Hindlimb muscle (tissue), 1 donor: ENCODE measurements at regions not wholly inside any gene's neighbourhood (a gene's known extent, or its start where the extent isn't known, plus 50 kb on each side); places are given as distances from the start of the nearest gene placed in this dataset.
A peak's percentile ranks its signal among the peaks of the same experiment; 100 is the strongest.
"Not testable (repeated sequence)": the region's sequence is repeated elsewhere in the genome, so short reads cannot be mapped to it uniquely, and the experiment has no call there.

ENCODE experiments used
- DNase-seq: peaks from one replicate; pipeline ENCODE4 v3.0.0-alpha.2; 2013

DNA sequence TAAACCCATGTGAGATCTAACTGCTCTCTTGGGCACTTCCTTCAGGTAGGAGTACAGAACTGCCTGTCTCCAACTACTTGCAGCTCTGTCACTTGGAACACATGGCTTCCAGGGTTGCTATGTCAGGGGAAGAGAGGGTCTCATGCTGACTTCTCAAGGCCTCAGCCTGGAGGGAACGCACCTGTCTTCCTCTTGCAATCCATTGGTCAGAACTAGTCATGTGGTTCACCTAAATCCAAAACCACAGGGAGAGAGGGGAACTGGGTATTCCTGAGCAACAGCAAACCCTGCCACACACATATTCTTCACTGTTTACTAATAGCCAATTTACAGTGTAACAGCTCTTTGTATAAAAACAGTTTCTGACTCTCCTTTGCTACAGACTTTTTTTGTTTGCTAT lies 206.1 kb downstream of the KCNJ2 start:
- DNase-seq = no peak

DNA sequence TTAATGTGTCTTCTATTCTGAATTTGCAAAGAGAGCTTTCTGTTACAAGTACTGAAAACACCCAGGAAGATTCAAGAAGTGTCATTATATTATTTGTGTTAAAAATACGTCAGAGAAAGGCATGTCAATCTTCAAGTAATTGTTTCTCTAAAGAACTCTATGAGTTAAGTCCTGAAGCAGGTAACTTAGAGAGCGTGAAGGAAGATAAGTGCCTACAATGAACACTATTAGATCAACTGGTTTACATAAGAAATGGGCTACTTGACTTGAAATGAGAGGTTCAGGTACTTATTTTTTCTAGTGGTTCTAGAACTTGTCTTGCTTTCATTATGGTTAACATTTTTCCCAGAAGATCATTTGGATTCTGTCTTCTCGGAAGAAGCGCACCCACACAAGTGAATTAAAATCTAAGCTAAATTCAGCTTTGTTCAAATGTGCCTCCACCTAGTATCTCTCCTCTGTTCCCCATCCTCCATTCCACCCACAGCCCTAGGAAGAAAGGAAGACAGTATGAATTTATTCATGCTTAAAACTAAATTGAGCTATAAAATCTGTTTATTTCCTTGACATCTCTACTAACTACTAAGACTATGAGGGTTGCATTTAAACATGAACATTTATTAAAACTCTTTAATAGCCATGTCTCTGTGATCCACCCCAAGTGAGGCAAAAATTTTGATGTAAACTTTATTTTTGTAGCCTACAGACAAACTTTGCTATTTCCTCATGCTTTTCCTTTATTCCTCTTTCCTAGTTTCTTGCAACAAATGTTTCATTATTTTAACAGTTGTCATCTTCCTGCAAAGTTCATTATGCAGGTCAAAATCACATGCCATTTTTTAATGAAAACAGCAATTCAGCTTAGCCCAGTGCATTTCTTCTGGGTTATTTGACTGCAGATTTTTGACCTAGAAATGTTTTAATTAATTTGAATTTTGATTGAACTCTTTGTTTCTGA lies 206.8 kb downstream of the KCNJ2 start:
- DNase-seq = no peak

DNA sequence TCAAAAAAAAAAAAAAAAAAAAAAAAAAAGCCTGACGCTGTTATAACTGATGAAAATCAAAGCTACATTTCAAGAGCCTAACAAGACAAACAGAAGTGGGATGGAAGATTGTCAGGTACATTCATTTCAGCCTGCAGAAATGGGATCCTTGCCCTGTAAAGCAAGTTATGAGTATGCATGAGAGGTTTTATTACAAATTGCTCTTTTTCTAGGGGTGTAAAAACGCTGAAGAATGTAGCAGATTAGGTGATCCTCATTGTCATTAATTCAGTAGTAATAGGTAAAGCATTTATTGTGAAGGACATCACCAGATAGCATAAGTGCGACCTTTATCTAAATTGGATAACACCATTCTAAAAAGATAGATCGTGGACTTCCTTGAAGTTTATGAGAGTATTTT lies 208.3 kb downstream of the KCNJ2 start:
- DNase-seq = no peak

DNA sequence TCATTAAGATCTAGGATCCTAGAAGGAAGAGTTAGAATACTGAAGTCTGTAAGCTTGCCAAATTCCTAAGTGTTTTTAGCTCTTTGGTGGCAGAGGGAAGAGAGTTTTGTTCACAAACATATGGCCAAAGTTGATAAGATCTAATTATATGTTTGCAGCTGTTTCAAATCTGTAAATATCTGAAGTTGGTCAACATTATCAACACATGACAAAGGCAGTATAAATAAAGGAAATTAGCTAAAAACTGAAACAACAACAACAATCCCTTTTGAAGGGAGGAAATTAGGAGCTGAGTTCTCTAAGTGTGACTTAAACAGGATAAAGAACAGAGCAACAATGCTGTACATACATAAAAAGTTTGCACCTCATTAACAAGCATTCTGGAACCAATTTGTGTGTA lies 208.7 kb downstream of the KCNJ2 start:
- no peak for DNase-seq

DNA sequence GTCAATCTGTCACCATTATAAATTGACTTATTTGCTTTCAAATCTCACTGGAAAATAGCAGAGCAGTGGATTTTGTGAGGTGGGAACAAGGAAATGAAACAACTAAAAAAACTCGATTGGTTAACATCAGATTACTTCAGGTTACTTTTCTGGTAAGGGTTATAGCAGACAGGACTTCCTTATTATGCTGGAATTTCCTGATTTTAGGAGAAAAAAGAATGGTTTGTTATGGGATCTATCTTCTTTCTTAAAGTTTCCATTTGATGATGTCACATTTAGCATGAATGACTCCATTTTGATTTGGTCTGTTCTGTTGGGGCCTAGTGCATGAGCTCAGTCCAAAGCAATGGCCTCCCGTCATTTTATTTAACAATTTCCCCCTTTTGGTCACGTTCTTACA lies 210.6 kb downstream of the KCNJ2 start:
- no peak for DNase-seq

DNA sequence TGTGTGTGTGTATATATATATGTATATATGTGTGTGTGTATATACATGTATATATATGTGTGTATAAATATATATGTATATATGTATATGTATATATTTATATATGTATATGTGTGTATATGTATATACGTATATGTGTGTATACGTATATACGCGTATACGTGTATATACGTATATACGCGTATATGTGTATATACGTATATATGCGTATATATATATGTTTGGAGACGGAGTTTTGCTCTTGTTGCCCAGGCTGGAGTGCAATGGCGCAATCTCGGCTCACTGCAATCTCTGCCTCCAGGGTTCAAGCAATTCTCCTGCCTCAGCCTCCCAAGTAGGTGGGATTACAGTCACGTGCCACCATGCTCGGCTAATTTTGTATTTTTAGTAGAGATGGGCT lies 212.6 kb downstream of the KCNJ2 start:
- not testable (repeated sequence) for DNase-seq

DNA sequence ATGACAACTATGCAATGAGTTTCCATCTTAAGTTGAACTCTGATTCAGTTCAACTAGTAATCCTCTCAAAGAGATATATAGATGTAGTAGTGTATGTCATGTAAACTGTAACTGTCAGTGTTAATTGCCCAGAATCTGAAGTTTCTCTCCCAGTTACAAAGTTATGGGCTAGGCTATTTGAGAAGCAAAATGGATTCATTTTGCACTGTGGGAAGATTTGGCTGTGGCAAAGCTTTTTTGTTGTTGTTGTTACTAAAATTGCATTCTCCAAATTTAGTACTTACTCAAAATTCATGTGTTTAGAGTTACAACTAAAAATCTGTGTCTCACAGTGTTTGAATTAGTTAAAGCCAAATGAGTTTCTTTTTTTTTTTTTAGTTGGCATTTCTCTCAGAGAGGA lies 219.0 kb downstream of the KCNJ2 start:
- no peak for DNase-seq

DNA sequence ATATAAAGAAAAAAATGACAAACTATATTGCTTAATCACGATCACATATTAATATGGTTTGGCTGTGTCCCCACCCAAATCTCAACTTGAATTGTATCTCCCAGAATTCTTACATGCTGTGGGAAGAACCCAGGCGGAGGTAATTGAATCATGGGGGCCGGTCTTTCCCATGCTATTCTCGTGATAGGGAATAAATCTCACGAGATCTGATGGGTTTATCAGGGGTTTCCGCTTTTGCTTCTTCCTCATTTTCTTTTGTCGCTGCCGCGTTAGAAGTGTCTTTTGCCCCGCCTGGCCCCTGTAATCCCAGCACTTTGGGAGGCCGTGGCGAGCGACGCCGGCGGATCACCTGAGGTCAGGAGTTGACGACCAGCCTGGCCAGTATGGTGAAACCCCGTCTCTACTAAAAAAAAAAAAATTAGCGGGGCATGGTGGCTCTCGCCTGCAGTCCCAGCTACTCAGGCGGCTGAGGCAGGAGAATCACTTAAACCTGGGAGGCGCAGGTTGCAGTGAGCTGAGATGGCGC lies 220.0 kb downstream of the KCNJ2 start:
- DNase-seq = not testable (repeated sequence)

DNA sequence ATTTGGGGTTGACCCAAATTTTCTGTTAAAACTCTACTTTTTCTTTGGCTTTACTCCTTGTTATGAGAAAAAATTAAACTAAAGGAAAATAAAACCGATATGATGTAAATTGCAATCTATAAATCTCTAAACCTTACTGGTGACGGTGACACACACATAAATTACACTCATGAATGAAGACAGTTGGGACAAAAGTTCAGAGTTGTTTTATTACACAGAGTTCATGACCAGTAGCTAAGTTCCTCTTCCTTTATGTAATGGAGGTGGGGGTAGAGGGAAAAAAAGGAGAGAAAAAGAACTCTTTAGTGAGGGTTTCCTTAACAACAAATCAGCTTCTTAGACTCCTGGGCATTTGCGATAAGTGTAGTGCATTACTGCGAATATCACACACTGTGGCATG lies 220.7 kb downstream of the KCNJ2 start:
- no peak for DNase-seq

DNA sequence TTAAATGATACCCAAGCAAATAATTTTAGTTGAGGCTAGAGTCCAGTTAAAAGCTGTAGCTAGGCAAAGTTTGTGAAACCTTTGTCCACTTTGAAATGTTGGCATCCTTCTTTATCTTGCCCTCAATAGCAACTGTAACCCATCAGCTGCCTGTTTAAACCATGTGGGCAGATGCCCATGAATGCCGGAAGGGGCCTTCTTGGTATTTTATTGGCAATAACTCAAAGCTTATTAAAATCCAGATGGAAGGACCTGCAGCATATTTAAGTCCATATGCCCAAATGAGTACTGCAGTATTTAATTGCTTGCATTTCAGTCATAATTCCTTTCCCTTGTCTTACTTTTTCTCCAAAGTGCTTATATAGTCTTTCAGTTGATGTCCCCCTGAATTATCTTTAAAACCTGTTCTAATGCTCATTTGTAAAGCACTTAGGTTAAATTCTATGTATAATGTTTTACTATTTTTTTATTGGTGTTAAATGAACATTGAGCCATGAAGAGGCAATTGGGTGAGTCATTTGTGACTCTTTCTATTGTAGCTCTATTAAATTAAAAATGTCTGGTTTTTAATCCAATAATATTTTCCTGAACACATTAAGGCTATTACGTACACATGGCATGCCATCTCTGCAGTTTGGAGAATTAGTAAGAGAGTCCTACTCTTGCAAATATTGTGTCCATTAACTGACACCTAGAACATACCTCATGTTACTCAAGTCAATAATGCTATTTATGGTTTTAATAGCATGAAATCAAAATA lies 225.3 kb downstream of the KCNJ2 start:
- no peak for DNase-seq

DNA sequence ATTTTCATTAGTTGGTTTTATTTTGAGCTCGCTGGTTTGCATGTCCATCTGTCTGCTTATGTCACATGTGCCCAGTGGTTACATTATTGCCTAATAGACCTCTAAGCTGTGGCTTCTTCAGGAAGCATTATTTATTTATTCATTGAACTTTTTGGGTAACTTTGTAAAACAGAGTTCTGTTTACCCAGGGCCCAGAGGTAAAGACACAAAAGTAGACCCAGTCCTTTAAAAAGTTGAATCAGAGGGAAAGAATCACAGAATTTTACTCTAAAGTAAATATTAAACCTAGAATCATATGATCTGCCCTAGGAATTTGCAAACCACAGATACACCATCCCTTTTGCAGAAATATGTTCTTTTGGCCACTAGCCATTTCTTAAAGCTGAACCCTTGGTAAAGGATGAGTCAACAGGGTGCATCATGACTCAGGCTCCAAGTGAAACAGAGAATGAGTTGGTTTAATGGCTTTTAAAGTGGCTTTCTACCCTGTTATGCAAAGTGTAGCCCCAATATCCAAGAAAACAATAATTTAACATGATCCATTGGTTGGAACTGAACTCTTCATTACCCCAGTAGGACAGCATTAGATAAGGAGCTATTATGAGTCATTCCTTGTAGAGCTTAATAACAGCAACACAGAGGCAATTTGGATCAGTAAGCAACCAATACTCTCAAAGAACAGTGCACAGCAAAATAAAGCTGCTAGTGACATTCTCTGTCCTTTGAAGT lies 236.3 kb downstream of the KCNJ2 start:
- DNase-seq = no peak

DNA sequence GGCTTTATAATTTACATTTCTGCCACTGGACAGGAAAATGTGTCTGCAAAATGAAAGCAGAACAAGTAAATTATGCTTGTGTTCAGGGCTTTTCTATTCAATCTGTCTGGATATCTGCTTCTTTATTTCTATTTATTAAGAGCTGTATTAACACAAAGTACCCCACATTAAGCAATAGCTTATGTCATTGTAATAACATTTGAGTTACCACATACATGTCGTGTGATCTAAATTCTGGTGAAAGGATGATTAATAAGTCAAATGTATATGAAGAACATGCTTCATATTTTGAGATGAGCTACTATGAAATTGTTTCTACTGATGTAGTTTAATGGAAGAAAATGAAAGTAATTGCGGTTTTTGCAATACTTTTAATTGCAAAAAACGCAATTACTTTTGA lies 238.2 kb downstream of the KCNJ2 start:
- DNase-seq = no peak

DNA sequence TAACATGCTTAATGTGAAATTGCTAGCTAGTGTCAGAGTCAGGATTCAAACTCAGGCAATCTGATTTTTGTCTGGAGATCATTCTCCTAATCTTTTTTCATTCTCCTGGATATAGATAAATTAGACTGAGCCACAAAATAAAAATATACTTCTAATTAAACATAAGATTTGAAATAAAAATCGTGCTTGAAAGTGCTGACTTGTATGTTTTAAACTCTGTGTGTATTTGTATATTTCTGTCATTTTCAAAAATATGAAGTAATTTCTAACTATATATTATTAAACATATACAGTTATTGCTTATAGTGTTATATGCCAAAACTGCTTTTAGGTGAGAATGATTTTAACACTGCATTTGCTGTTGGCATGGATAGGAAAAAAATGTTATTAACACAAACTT lies 239.4 kb downstream of the KCNJ2 start:
- no peak for DNase-seq

DNA sequence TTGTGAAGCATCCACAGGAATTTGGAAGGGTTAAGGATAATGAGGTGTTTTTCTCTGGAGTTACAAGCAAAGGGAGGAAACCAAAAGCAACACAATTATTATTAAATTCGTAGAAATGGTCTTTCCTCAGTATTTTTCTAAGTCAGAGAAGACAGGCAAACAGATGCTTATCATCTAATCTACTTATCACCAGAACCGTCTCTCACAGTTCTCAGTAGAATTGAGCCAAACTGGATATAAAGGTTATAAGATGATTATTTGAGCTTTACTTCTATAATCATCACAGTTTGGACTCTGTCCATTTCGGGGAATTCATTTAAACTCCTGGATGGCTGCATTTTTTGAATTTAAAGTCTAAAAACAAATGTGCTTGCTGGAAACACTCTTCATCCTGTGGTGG lies 245.0 kb downstream of the KCNJ2 start:
- peak; percentile 6 for DNase-seq

DNA sequence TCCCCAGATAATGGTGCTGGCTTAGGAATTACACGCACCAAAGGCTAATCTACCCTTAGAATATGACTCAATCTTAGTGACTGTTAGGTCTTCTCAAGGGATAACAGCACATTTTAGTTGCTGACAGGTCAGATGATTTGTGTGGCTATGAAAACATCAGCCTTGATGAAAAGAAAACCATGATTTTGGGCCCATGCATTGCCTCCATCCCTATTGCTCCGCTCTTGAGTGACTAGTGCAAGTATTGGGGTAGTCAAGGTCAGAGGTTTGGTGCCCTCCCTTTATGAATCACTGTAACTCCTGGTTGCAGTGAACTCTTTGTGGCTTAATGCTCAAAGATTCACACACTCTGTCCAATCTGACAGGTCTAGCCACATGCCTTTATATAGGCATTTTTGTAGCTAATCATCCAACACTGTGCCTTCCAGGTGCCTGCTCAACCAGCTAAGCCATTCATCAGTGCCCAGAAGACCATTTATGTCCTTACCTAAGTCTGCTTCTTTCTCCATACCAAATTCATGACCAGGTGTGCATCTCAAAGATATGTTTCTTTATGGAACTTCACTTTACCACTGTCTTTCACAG lies 251.6 kb downstream of the KCNJ2 start:
- no peak for DNase-seq

DNA sequence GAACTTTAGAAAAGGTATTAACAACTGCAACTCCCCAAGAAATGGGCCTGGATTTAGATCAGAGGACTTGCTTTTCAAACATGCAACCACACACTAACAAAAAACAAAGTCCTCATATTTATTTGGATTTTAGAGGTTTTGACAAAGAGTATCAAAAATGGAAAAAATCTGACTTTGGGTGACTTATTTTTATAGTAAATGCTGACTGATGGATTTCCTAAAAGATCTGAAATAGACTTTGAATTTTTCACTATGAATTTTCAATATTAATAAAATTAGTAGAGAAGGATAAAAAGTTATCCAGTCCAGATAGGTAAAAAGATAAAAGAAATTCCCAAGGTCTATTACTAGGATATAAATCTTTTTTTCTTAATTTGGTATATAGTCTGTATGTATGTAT lies 253.5 kb downstream of the KCNJ2 start:
- DNase-seq = no peak

DNA sequence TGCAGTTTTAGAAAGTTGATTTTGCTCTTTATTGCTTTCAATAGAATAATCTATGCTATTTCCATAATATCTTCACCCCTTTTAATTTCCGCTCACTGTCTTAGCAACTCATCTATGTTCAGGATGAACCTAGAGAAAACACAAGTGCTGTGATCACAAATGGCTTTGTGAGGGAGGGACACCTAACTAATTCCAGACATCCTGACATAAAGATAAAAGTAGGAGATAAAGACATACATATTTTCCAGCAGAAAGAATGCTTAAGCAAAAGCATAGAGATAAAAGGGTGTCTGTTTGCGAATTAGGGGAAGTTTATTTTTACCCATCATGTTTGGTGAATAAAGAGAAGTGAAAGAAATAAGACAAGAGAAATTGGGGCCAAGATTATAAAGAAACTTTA lies 254.2 kb downstream of the KCNJ2 start:
- no peak for DNase-seq

DNA sequence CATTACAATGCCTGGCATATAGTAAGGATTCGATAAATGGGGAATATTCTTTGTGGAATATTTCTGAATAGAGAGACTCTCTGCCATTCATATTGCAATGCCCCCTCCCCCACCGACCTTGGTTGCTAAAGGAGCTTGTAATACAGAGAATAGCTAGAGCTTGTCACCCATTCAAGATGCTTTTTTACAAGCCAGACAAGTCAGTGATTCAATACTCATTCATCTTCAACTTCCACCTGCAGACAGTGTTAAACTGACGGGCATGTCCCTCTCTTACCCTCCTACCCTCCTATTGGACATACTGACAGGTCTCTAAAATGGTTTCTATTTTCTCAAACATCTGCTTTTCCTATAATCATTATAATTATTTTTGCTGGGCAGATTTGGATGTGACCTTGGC lies 257.4 kb downstream of the KCNJ2 start:
- no peak for DNase-seq

DNA sequence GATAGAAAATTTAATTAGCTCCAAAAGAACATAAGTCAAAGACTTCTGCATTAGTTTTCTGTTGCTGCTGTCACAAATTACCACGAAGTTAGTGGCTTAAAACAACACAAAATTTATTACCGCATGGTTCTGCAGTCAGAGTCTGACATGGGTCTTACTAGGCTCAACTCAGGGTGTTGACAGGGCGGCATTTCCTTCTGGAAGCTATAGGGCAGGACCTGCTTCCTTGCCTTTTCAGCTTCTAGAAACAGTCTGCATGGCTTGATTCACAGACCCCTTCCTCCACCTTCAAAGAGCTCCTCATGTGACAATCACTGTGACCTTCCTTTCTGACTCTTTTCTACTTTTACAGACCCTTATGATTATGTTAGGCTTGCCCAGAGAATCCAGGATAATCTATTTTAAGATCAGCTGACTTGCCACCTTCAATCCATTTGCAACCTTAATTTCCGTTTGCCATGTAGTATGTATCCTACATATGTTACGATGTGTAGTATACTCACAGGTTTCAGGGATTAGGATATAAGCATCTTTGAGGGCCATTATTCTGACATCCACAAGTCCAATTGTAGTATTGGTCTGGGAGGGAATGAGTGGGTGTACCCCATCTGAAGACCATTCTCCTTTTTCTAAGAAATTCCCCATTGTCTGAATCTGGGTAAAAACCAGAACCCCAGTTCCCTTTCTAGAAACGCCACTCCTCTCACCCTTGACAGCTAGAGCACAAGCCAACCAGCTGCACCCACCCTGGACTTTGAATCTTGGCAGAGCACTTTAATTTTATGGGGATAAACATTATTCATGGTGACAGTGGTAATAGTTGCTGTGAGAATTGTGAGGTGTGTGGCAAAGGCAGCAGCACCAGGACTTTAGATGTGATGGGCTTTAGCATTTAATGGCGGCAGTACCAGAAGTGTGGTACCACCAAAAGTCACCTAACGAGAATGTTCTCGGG lies 265.5 kb downstream of the KCNJ2 start:
- no peak for DNase-seq

DNA sequence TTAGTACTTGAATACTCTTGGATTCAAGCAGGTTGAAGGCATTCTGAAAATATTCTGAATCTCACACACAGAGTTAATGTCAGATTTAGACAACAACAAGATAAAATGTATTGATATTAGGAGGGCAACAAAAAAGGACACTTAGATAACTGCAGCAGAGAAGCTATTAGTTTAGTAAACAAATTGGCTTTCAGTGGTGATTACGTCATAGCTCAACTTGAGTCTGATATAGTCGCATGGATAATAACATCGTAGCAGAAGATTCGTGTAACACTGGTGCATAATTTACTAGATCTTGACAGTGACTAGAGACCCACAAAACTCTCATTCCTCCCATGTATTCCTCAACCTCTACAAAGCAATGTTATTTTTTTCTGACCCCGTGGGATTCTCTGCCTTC lies 268.3 kb downstream of the KCNJ2 start:
- no peak for DNase-seq

DNA sequence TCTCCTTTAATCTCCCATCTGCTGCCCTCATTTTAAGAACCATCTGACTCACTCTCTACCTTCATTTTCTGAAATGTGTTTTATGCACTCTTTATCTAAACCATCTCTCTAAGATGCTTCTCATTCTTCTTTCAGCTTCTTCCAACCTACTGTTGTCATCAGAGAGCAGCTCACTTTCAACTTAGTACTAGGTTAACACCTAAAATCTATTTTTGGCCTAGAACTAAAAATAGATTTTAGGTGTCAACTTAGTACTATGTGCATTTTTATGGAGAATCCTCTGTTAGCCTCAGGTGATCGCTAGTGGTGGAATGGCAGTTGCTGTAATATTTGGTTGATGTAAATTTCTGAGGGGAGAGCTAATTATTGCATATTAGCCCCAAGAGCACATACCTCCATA lies 277.1 kb downstream of the KCNJ2 start:
- DNase-seq = no peak
